HG02943 (cell line): ENCODE measurements at regions not wholly inside any gene's neighbourhood (a gene's known extent, or its start where the extent isn't known, plus 50 kb on each side); places are given as distances from the start of the nearest gene placed in this dataset.

Experiments used
- ATAC-seq: cut with Tn5 transposase; IDR thresholded peaks from one replicate; pipeline ENCODE4 v1.9.1; 2021; ENCODE audit warnings: mild to moderate bottlenecking, low read depth, moderate library complexity; ENCODE audit not compliant: unreplicated experiment

- ATAC-seq = no peak
Observed at GRCh38 chr1:199138061-199138460, 499.2 kb downstream of the PTPRC start.

GRCh38 chr1:199149591-199149990, 510.8 kb downstream of the PTPRC start:
- ATAC-seq = no peak

GRCh38 chr1:199150756-199151155, 511.9 kb downstream of the PTPRC start:
- ATAC-seq = no peak

- peak; percentile 68 for ATAC-seq
Observed at GRCh38 chr1:199151634-199152425, 513.0 kb downstream of the PTPRC start.

GRCh38 chr1:199152676-199153075, 513.8 kb downstream of the PTPRC start:
- no peak for ATAC-seq

- ATAC-seq = no peak
Observed at GRCh38 chr1:199155166-199156019, 516.6 kb downstream of the PTPRC start.

- ATAC-seq = peak; percentile 55
Observed at GRCh38 chr1:199157494-199157893, 518.7 kb downstream of the PTPRC start.

GRCh38 chr1:199160521-199161318, 521.9 kb downstream of the PTPRC start:
- ATAC-seq = no peak

GRCh38 chr1:199161319-199161680, 522.5 kb downstream of the PTPRC start:
- no peak for ATAC-seq

GRCh38 chr1:199161766-199162303, 523.0 kb downstream of the PTPRC start:
- ATAC-seq = no peak

GRCh38 chr1:199163267-199163666, 524.4 kb downstream of the PTPRC start:
- ATAC-seq = no peak

- ATAC-seq = no peak
Observed at GRCh38 chr1:199163670-199164069, 524.8 kb downstream of the PTPRC start.

- ATAC-seq = no peak
Observed at GRCh38 chr1:199167460-199167859, 528.6 kb downstream of the PTPRC start.

- no peak for ATAC-seq
Observed at GRCh38 chr1:199168888-199169585, 530.2 kb downstream of the PTPRC start.

- ATAC-seq = no peak
Observed at GRCh38 chr1:199170711-199171110, 531.9 kb downstream of the PTPRC start.

GRCh38 chr1:199172171-199173124, 533.6 kb downstream of the PTPRC start:
- ATAC-seq = no peak

- peak; percentile 98 for ATAC-seq
Observed at GRCh38 chr1:199173356-199173755, 534.5 kb downstream of the PTPRC start.

- no peak for ATAC-seq
Observed at GRCh38 chr1:199174336-199174735, 535.5 kb downstream of the PTPRC start.

GRCh38 chr1:199176713-199177112, 537.9 kb downstream of the PTPRC start:
- no peak for ATAC-seq
